HG03575 (cell line): ENCODE measurements at regions not wholly inside any gene's neighbourhood (a gene's known extent, or its start where the extent isn't known, plus 50 kb on each side); places are given as distances from the start of the nearest gene placed in this dataset.

ENCODE experiments used
- ATAC-seq: cut with Tn5 transposase; IDR thresholded peaks from one replicate; pipeline ENCODE4 v1.9.1; 2021; ENCODE audit not compliant: unreplicated experiment, insufficient number of reproducible peaks, low FRiP score; ENCODE audit errors: extremely low read depth

GRCh38 chr3:150069154-150069527 is 98.4 kb upstream of the PFN2 start:
- ATAC-seq, result no peak

GRCh38 chr3:150068440-150069153 is 97.9 kb upstream of the PFN2 start:
- ATAC-seq, result no peak

- ATAC-seq, result no peak
Measured at GRCh38 chr3:150067561-150067960, 96.9 kb upstream of the PFN2 start.

GRCh38 chr3:150064971-150065370 is 94.3 kb upstream of the PFN2 start:
- no peak for ATAC-seq

GRCh38 chr3:150063237-150063636 is 92.5 kb upstream of the PFN2 start:
- ATAC-seq, result no peak

GRCh38 chr3:150062492-150062891 is 91.8 kb upstream of the PFN2 start:
- ATAC-seq, result no peak

- no peak for ATAC-seq
Measured at GRCh38 chr3:150061288-150062024, 90.8 kb upstream of the PFN2 start.

GRCh38 chr3:150059729-150060128 is 89.0 kb upstream of the PFN2 start:
- no peak for ATAC-seq

- ATAC-seq, result no peak
Measured at GRCh38 chr3:150059241-150059640, 88.5 kb upstream of the PFN2 start.

- ATAC-seq, result no peak
Measured at GRCh38 chr3:150057227-150057626, 86.5 kb upstream of the PFN2 start.

GRCh38 chr3:150055332-150055731 is 84.6 kb upstream of the PFN2 start:
- ATAC-seq, result no peak

- ATAC-seq, result no peak
Measured at GRCh38 chr3:150054635-150055034, 83.9 kb upstream of the PFN2 start.

- ATAC-seq, result no peak
Measured at GRCh38 chr3:150050510-150050909, 79.8 kb upstream of the PFN2 start.

GRCh38 chr3:150049317-150049716 is 78.6 kb upstream of the PFN2 start:
- no peak for ATAC-seq

- ATAC-seq, result no peak
Measured at GRCh38 chr3:150041877-150042276, 71.2 kb upstream of the PFN2 start.

- ATAC-seq, result no peak
Measured at GRCh38 chr3:150040097-150040496, 69.4 kb upstream of the PFN2 start.

- ATAC-seq, result no peak
Measured at GRCh38 chr3:150038830-150039229, 68.1 kb upstream of the PFN2 start.

- ATAC-seq, result no peak
Measured at GRCh38 chr3:150036780-150037179, 66.1 kb upstream of the PFN2 start.

- no peak for ATAC-seq
Measured at GRCh38 chr3:150035910-150036612, 65.4 kb upstream of the PFN2 start.

GRCh38 chr3:150035301-150035779 is 64.6 kb upstream of the PFN2 start:
- ATAC-seq, result no peak
